ENCODE measurements at regions not wholly inside any gene's neighbourhood (a gene's known extent, or its start where the extent isn't known, plus 50 kb on each side); places are given as distances from the start of the nearest gene placed in this dataset.

DNA sequence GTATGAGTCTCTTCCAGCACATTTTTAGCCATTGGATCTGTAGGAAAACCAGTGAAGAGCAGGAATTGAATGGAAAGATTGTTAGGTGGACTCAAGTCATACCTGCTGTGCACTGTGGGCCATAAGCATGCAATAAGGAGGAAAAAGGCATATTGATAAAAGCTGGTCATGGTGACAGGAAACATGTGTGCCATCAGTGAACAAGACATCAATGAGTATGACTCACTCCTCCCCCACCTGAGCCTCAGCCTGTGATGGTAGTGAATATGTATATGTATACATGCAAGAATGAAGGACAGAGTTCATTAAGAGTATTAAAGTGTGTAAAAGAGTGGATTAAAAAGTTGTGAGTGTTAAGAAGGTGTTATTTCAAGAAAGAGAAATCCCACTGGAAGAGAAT, 164.5 kb downstream of the TMEM38B start:
- intact Hi-C loops (cut with DNase I; ENCODE audit: low total_unique reads): no loop called here
- TF ChIP-seq EP300 (IDR thresholded peaks at IDR 0.05; ENCODE audit: low read depth) (no peak), POLR2AphosphoS5 (IDR thresholded peaks at IDR 0.05) (no peak), CTCF (IDR thresholded peaks at IDR 0.05) (no peak), POLR2A (IDR thresholded peaks at IDR 0.05) (no peak)
- no peaks in the 10 kb centered on the region for H3K36me3 ChIP-seq
- H3K9me3 ChIP-seq: no peaks in the 10 kb centered on the region
- in situ Hi-C loops (cut with MboI; ENCODE audit: low pct_ligation_motif_present in 1 of 4, low pct_unique_long_range_greater_than_20kb in 1 of 4, low sequenced_read_pairs in 3 of 4): no loop called here
- no peak overlapping the region for H3K4me3 ChIP-seq
- no peaks in the 10 kb centered on the region for H3K27me3 ChIP-seq
- DNase-seq: no peak
- no peak overlapping the region for H3K27ac ChIP-seq
- no peaks in the 10 kb centered on the region for H3K4me1 ChIP-seq

GRCh38 chr9:105859428-105860091, 165.2 kb downstream of the TMEM38B start:
- intact Hi-C loops (cut with DNase I; ENCODE audit: low total_unique reads): no loop called here
- in situ Hi-C loops (cut with MboI; ENCODE audit: low pct_ligation_motif_present in 1 of 4, low pct_unique_long_range_greater_than_20kb in 1 of 4, low sequenced_read_pairs in 3 of 4): no loop called here
- no peaks in the 10 kb centered on the region for H3K36me3 ChIP-seq
- H3K4me3 ChIP-seq: no peak overlapping the region
- DNase-seq: no peak
- TF ChIP-seq POLR2A (IDR thresholded peaks at IDR 0.05): no peak
- no peak for TF ChIP-seq POLR2AphosphoS5 (IDR thresholded peaks at IDR 0.05)
- no peak for TF ChIP-seq CTCF (IDR thresholded peaks at IDR 0.05)
- TF ChIP-seq EP300 (IDR thresholded peaks at IDR 0.05; ENCODE audit: low read depth): no peak
- no peaks in the 10 kb centered on the region for H3K9me3 ChIP-seq
- no peaks in the 10 kb centered on the region for H3K27me3 ChIP-seq
- no peak overlapping the region for H3K27ac ChIP-seq
- H3K4me1 ChIP-seq: no peaks in the 10 kb centered on the region

DNA sequence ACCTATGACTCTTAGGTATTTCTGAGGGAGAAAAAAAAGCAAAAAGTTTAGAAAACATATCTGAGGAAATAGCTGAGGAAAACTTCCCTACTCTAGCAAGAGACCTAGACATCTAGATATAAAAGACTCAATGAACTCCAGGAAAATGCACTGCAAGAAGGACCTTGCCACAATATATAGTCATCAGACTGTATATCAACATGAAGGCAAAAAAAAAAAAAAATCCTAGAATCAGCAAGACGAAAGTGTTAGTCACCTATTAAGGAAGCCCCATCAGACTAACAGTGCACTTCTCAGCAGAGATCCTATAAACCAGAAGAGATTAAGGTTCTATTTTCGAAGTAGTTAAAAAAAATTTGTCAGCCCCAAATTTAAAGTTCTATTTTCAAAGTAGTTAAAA, 166.2 kb downstream of the TMEM38B start:
- in situ Hi-C loops (cut with MboI; ENCODE audit: low pct_ligation_motif_present in 1 of 4, low pct_unique_long_range_greater_than_20kb in 1 of 4, low sequenced_read_pairs in 3 of 4): no loop called here
- TF ChIP-seq EP300 (IDR thresholded peaks at IDR 0.05; ENCODE audit: low read depth) (no peak), POLR2A (IDR thresholded peaks at IDR 0.05) (no peak), CTCF (IDR thresholded peaks at IDR 0.05) (no peak), POLR2AphosphoS5 (IDR thresholded peaks at IDR 0.05) (no peak)

DNA sequence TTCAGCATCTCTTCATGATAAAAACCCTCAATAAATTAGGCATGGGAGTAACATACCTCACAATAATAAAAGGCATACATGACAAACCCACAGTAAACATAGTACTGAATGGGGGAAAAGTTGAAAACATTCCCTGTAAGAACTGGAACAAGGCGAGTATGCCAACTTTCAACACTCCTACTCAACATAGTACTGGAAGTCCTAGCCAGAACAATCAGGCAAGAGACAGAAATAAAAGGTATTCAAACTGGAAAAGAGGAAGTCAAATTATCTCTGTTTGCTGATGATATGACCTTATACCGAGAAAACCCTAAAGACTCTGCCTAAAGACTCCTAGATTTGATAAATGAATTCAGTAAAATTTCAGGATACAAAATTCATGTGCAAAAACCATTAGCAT, 167.6 kb downstream of the TMEM38B start:
- WGBS, 2 donors (ENCODE audit: low coverage in 1 of 2): 52 to 65% methylated on average over 2 of the region's 2 CpGs
- Histone ChIP-seq H3K4me3 (no peak overlapping the region), H3K36me3 (no peaks in the 10 kb centered on the region), H3K9me3 (no peaks in the 10 kb centered on the region), H3K27me3 (no peaks in the 10 kb centered on the region), H3K27ac (no peak overlapping the region), H3K4me1 (no peaks in the 10 kb centered on the region)
- no peak for DNase-seq
- TF ChIP-seq CTCF (IDR thresholded peaks at IDR 0.05): no peak
- TF ChIP-seq POLR2AphosphoS5 (IDR thresholded peaks at IDR 0.05): no peak
- TF ChIP-seq POLR2A (IDR thresholded peaks at IDR 0.05): no peak
- TF ChIP-seq EP300 (IDR thresholded peaks at IDR 0.05; ENCODE audit: low read depth): no peak
- in situ Hi-C loops (cut with MboI; ENCODE audit: low pct_ligation_motif_present in 1 of 4, low pct_unique_long_range_greater_than_20kb in 1 of 4, low sequenced_read_pairs in 3 of 4): no loop called here
- intact Hi-C loops (cut with DNase I; ENCODE audit: low total_unique reads): no loop called here

More for the DNA sequence above, 166.2 kb downstream of the TMEM38B start:
- Histone ChIP-seq H3K27ac (no peak overlapping the region), H3K9me3 (no peaks in the 10 kb centered on the region), H3K4me1 (no peaks in the 10 kb centered on the region), H3K27me3 (no peaks in the 10 kb centered on the region), H3K4me3 (no peak overlapping the region), H3K36me3 (no peaks in the 10 kb centered on the region)
- 69 to 100% methylated on average over 2 of the region's 2 CpGs for WGBS, 2 donors (ENCODE audit: low coverage in 1 of 2)
- intact Hi-C loops (cut with DNase I; ENCODE audit: low total_unique reads): no loop called here
- DNase-seq: no peak
